Activated CD8-positive, alpha-beta T cell treated with anti-CD3 and anti-CD28 coated beads for 36 hours (primary cell): ENCODE measurements at regions not wholly inside any gene's neighbourhood (a gene's known extent, or its start where the extent isn't known, plus 50 kb on each side); places are given as distances from the start of the nearest gene placed in this dataset.

ENCODE experiments used
- ATAC-seq: fragments of 200-7000 bp; cut with Tn5 transposase; one replicate; pipeline ENCODE4 v1.10.0; 2021; ENCODE audit warnings: mild to moderate bottlenecking, moderate library complexity
- CTCF ChIA-PET: fragments of 350-600 bp; sonication (Branson Sonifier 250); formaldehyde crosslinking; loops from one replicate; lab custom pipeline; 2021; ENCODE audit warnings: antibody characterized with exemption; lab: Charles Lee
- POLR2A ChIA-PET: fragments of 350-600 bp; sonication (Branson Sonifier 250); formaldehyde crosslinking; loops from one replicate; lab custom pipeline; 2021; ENCODE audit warnings: antibody characterized with exemption; lab: Charles Lee
- DNase-seq: peaks from one replicate; pipeline ENCODE4 v3.0.0-alpha.2; 2020
- H3K27ac Mint-ChIP-seq: one replicate; pipeline ENCODE4 v1.8.0; 2021; ENCODE audit warnings: mild to moderate bottlenecking, mixed read lengths
- H3K27me3 Mint-ChIP-seq: one replicate; pipeline ENCODE4 v1.8.0; 2021; ENCODE audit warnings: mixed read lengths
- H3K36me3 Mint-ChIP-seq: one replicate; pipeline ENCODE4 v1.8.0; 2021; ENCODE audit warnings: low read depth, mixed read lengths
- H3K4me1 Mint-ChIP-seq: one replicate; pipeline ENCODE4 v1.8.0; 2021; ENCODE audit warnings: low read depth, mixed read lengths
- H3K4me3 Mint-ChIP-seq: one replicate; pipeline ENCODE4 v1.8.0; 2021; ENCODE audit warnings: mild to moderate bottlenecking, moderate library complexity, mixed read lengths
- H3K9me3 Mint-ChIP-seq: one replicate; pipeline ENCODE4 v1.8.0; 2021; ENCODE audit warnings: mixed read lengths
- CTCF ChIP-seq: fragments of 200-600 bp; IDR thresholded peaks from one replicate; pipeline ENCODE4 v1.8.0; 2022; ENCODE audit warnings: antibody characterized with exemption, mild to moderate bottlenecking
- intact Hi-C: fragments of 100-400 bp; cut with micrococcal nuclease; formaldehyde crosslinking; loops from one replicate; pipeline ENCODE4 v1.10.0; 2022

- Mint-ChIP-seq H3K27me3 (no peaks in the 10 kb centered on the region), H3K9me3 (peaks cover 7% of the 10 kb centered on the region), H3K36me3 (no peaks in the 10 kb centered on the region), H3K4me3 (no peak overlapping the region), H3K27ac (no peak overlapping the region), H3K4me1 (no peaks in the 10 kb centered on the region)
- intact Hi-C loops = no loop called here
- TF ChIP-seq CTCF = no peak
- ChIA-PET CTCF (no interaction called here), POLR2A (no interaction called here)
- ATAC-seq (no peak), DNase-seq (no peak)
Measured at GRCh38 chr14:45970621-45971020, 681.0 kb downstream of the RPL10L start.

DNA sequence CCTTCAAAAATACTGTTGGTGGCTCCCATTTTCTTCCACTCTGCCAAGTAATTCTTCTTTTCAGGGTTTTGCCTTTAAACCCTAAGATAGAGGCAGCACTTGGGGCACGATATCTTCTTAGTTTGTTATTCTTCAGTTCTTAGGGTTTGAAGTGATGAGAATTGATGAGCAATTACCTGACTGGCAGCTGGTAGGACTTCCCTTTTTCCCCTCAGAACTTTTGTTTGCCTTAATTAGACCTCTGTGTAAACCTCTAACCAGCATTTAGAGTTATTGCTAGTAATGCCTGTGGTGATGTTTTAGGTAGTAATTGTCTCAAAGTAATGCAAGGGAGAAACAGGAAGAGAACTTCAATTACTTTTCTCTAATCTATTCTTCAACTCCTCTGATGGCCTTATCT is 683.5 kb downstream of the RPL10L start:
- H3K36me3 Mint-ChIP-seq = no peaks in the 10 kb centered on the region
- intact Hi-C loops = no loop called here
- H3K9me3 Mint-ChIP-seq = peaks cover 7% of the 10 kb centered on the region
- no peak for ATAC-seq
- no peak for TF ChIP-seq CTCF
- H3K4me3 Mint-ChIP-seq = no peak overlapping the region
- no peaks in the 10 kb centered on the region for H3K27me3 Mint-ChIP-seq
- POLR2A ChIA-PET = no interaction called here
- no peaks in the 10 kb centered on the region for H3K4me1 Mint-ChIP-seq
- DNase-seq = no peak
- H3K27ac Mint-ChIP-seq = no peak overlapping the region
- CTCF ChIA-PET = no interaction called here

- H3K4me3 Mint-ChIP-seq = no peak overlapping the region
- no peak for ATAC-seq
- POLR2A ChIA-PET = no interaction called here
Measured at GRCh38 chr14:45949479-45949878, 696.5 kb upstream of the MIS18BP1 start.

GRCh38 chr14:45947830-45948229 is 694.8 kb upstream of the MIS18BP1 start:
- CTCF ChIA-PET = no interaction called here
- Mint-ChIP-seq H3K27ac (no peak overlapping the region), H3K9me3 (peaks cover 7% of the 10 kb centered on the region), H3K4me3 (no peak overlapping the region), H3K36me3 (no peaks in the 10 kb centered on the region), H3K27me3 (no peaks in the 10 kb centered on the region), H3K4me1 (no peaks in the 10 kb centered on the region)
- no peak for TF ChIP-seq CTCF
- no peak for ATAC-seq
- POLR2A ChIA-PET = interaction anchor here (0.9 kb wide), 1 partner anchor 29 kb away, joined by 3 read pairs; no protein-coding TSS in a partner anchor
- intact Hi-C loops = no loop called here
- no peak for DNase-seq

More at GRCh38 chr14:45949479-45949878, 696.5 kb upstream of the MIS18BP1 start:
- DNase-seq = no peak
- Mint-ChIP-seq H3K27ac (no peak overlapping the region), H3K4me1 (no peaks in the 10 kb centered on the region), H3K36me3 (no peaks in the 10 kb centered on the region), H3K9me3 (peaks cover 3% of the 10 kb centered on the region), H3K27me3 (no peaks in the 10 kb centered on the region)
- no peak for TF ChIP-seq CTCF
- CTCF ChIA-PET = no interaction called here
- intact Hi-C loops = no loop called here

- no peaks in the 10 kb centered on the region for H3K4me1 Mint-ChIP-seq
- no peak for TF ChIP-seq CTCF
- no peak for DNase-seq
- H3K27me3 Mint-ChIP-seq = no peaks in the 10 kb centered on the region
- peaks cover 7% of the 10 kb centered on the region for H3K9me3 Mint-ChIP-seq
- intact Hi-C loops = no loop called here
- H3K36me3 Mint-ChIP-seq = no peaks in the 10 kb centered on the region
- POLR2A ChIA-PET = no interaction called here
- ATAC-seq = no peak
- H3K4me3 Mint-ChIP-seq = no peak overlapping the region
- CTCF ChIA-PET = no interaction called here
- no peak overlapping the region for H3K27ac Mint-ChIP-seq
Measured at GRCh38 chr14:45946251-45946650, 693.2 kb upstream of the MIS18BP1 start.
